MV-4-11 (cell line): ENCODE measurements at regions not wholly inside any gene's neighbourhood (a gene's known extent, or its start where the extent isn't known, plus 50 kb on each side); places are given as distances from the start of the nearest gene placed in this dataset.
"Not testable (repeated sequence)": the region's sequence is repeated elsewhere in the genome, so short reads cannot be mapped to it uniquely, and the experiment has no call there.

ENCODE experiments used
- DNase-seq: peaks from one replicate; lab custom pipeline; 2025; lab: John Stamatoyannopoulos, UW

DNA sequence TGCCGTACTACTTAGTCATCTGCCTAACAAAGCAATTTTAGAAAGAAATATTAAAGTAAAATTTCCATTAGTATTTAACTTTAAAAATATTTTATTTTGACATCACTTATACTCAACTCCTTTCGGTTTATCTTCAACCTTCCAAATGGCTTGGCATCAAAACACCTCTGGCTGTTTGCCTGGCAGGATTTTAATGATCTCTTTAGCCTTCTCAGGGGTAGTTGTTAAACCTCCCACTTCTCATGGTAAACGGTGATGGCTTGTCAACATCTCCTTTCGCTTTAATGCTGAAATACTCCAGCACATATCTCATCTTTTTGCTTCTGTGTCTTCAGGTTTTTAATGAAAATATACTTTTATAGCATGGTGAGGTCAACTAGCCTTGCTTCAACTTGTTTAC, 747.1 kb downstream of the CETN3 start:
- no peak for DNase-seq

DNA sequence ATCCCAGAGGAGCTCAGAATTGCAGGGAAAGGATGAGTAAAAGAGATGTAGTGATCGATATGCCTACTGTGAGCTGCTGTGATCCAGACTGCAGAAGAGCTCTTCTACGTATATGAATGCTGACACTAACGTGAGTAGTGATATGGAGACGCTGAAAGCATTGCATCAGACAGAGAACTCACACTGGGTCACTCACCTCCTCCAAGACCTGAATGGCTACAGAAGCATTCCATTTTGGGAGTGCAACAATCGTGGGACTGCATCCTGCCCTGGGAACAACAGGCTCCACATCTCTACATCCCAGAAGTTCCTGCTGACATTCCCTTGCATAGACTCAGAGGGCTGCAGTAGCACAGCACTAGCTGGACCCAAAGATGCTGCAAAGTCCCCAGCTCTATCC, 755.9 kb upstream of the MEF2C start:
- no peak for DNase-seq

DNA sequence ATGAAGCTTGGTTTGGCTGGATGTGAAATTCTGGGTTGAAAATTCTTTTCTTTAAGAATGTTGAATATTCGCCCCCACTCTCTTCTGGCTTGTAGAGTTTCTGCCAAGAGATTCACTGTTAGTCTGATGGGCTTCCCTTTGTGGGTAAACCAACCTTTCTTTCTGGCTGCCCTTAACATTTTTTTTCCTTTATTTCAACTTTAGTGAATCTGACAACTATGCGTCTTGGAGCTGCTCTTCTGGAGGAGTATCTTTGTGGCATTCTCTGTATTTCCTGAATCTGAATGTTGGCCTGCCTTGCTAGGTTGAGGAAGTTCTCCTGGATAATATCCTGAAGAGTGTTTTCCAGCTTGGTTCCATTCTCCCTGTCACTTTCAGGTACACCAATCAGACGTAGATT, 751.2 kb upstream of the MEF2C start:
- DNase-seq = not testable (repeated sequence)

DNA sequence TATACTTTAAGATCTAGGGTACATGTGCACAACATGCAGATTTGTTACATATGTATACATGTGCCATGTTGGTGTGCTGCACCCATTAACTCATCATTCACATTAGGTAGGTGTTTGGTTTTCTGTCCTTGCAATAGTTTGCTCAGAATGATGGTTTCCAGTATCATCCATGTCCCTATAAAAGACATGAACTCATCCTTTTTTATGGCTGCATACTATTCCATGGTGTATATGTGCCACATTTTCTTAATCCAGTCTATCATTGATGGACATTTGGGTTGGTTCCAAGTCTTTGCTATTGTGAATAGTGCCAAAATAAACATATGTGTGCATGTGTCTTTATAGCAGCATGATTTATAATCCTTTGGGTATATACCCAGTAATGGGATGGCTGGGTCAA, 747.1 kb upstream of the MEF2C start:
- DNase-seq = not testable (repeated sequence)

DNA sequence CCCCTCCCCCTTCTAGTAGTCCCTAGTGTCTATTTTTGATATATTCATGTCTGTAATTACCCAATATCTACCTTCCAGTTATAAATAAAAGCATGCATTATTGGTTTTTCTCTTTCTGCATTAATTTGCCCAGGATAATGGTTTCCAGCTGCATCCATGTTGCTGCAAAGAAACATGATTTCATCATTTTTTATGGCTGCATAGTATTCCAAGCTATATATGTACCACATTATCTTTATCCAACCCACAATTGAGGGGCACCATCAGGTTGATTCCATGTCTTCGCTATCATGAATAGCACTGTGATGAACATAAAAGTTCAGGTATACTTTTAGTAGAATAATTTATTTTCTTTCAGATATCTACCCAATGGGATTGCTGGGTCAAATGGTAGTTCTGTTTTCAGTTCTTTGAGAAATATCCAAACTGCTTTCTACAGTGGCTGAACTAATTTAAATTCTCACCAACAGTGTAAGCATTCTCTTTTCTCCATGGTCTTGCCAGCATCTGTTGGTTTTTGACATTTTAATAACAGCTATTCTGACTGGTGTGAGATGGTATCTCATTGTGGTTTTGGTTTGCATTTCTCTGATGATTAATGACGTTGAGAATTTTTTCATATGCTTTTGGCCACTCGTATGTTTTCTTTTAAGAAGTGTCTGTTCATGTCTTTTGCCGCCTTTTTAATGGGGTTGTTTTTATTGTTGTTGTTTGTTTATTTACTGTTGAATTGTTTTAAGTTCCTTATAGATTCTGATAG, 746.1 kb upstream of the MEF2C start:
- no peak for DNase-seq

DNA sequence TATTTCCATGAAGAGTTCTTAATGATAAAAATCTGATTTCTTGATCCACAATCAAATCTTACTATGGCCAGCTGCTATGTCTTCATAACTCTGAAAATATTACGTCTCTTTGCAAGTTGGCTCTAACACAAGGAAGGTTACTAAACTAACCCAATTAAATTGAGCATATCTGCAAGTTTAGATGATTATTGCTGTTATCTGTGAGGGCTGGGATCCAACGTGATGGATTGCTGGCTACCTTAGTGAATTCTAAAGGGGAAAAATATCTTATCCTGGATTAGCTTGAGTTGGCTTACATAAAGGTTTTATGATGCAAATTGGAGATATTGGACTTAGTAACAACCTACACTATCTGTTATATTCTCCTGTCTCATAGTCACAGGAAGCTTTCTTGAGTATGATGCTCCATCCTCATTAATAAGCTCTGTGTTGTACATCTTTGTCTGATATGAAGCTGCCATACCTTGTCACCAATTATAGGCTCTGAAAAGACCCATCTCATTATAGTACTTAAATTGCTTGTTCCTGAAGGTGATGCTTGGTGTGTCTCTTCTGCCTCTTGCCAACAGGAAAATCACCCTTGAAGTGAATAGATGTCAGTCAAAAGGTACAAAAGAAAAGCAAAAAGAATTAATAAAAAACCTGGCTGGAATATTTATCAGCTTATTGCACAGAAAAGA, 733.0 kb upstream of the MEF2C start:
- DNase-seq = no peak

DNA sequence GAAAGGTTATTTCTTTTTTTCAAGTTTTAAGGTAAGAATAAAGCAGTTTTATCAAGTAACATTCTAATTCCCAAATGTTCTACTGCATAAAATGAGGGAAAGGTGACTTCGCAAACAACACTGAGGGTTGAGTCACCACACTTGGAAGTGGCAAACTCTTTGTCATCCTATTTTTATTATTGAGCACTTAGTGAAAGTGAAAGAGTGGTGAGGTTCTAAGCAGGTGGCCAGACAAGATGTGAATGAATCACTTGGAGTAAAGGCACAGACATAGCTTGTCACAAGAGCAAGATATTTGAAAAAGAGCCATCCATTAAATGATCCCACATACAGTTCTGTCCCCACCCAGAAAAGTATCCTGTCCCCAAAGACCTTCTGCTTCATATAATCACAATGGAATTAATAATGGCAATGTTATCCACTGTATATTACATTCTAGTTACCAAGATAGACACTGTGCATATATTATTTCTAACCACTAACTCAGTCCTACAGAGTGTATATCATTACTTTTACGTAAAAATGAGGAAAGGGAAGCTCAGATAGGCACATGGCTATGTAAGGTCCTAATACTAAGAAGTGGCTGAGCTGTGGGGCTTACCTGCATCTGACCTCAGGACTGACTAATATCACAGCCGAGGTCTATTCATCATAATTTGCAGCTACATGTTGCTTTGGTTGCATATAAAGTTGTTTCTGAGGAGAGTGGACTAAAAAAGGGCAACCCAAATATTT, 730.4 kb upstream of the MEF2C start:
- no peak for DNase-seq

DNA sequence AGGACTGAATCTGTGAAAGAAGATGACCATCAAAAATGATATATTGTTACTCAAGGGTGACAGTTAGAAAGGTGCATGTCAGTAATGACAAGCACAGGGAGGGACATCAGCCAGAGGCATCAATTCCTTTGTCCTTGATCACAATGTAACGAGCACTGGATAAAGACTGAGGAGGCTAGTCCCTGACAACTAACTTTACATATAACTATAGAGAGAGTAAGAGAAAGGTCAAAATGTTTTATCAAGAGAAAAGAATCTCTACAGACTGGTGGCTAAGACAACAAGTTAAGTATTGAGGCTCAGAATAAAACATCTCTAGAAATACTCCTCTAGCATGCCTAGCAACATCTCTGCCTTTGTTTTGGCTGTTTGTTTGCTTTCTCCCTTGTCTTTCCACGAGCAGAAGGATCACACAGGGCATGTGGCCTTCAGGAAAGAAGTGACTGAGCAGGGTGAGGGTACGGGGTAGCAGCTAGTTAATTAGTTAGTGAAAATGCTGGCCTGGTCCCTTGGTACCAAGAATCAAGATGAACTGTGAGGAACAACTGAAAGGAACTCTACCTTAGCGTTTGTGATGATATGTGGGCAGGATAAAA, 724.1 kb upstream of the MEF2C start:
- DNase-seq = no peak

DNA sequence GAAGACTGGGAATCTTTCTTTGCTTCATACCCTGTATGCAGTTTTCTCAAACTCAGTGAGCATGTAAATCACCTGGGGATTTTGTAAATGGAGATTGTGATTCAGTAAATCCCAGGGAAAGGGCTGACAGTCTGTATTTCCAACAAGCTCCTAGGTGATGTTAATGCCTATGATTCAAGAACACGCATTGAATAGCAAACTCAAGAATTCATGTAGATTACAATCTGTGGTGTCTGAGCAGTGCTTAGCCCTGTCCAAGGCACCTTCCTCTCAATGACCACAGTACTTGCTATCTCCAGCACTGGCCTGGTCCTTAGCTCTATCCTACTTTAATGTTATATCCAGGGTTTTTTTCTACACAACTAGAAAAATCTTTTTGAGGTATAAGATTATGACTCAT, 721.4 kb upstream of the MEF2C start:
- DNase-seq = no peak

DNA sequence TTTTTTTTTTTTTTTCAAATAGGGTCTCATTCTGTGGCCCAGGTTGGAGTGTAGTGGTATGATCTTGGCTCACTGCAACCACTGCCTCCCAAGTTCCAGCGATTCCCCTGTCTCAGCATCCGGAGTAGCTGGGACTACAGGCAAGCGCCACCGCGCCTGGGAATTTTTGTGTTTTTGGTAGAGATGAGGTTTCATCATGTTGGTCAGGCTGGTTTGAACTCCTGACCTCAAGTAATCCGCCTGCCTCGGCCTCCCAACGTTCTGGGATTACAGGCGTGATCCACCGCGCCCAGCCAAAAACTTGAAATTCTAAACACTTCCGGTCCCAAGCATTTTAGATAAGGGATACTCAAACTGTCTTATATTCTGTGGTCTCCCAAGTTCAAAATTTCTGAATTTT, 718.9 kb upstream of the MEF2C start:
- no peak for DNase-seq

DNA sequence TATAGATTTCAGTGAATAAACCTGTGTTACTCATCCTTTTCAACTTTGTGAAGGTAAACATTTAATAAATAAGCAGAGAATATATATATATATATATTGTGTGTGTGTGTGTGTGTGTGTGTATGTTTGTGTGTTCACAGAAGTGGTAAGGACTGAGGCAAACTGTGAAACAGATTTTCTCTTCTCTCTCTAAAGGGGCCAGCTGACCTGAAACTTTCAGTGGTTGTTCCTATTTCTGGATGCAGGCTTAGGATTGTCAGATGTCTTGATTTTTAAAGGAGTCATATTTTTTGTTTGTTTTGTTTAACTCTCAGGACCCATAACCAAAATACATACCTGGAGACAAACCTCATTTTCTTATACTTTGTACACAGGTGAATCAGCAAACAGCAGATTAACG, 714.9 kb upstream of the MEF2C start:
- DNase-seq = no peak

DNA sequence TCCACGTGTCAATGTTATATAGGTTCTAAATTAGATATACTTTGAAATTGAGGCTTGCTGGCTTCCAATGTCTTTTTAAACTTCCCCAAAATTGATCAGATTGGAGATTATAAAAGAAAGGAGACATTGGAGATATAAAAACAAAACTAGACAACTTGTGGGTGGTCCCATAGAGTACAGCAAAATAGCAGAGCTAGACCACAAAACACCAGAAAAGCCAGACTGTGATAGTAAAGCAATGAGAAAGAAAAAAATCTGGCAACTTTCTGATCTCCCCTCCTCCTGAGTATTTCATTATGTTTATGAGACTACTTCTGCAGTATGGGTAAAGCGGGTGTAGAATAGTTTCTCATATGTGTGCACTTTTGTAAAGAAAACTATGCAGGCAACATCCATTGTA, 713.8 kb upstream of the MEF2C start:
- DNase-seq = no peak

DNA sequence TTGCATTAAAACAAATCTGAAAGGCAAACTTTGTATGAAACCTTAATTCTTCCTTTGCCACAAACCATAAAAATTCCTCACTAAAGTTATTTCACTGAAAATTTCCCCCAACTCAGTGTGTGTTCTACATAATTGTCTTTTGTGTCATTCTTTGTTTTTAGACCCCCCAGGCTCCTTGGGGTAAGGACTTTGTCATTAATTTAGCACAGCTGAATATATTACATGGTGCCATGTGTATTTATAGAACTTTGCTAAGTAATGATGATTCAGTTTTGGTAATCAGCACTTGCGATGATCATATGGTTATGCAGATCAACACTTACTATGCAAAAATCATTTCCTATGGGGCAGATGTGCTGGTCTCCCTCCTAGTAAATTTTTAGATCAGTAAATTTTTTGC, 712.1 kb upstream of the MEF2C start:
- no peak for DNase-seq

DNA sequence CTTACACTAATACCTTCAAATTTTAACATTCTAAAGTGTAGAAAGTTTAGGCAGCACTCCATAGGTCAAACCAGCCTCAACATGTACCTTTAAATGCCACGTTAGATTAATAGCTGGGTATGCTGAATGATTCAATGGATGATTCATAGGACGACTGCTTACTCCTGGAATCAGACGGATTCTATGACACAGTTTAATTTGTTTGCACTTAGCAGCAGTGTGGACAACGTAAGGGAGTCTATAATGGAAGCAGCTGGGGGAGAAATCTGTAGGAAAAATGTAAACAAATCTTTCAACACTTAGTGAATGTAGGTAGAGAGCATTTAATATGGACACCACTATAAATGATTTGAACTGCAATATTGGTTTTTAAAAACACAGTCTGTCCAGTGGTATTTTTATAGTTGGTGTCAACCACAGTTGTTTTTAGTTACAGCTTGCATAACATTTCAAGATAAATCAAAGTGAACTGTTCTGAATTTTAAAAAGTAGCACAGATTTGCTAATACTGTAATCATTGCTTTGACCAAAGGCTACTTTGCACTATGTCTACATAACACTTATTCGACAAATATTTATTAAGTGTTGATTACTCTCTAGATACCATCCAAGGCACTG, 701.5 kb upstream of the MEF2C start:
- no peak for DNase-seq

DNA sequence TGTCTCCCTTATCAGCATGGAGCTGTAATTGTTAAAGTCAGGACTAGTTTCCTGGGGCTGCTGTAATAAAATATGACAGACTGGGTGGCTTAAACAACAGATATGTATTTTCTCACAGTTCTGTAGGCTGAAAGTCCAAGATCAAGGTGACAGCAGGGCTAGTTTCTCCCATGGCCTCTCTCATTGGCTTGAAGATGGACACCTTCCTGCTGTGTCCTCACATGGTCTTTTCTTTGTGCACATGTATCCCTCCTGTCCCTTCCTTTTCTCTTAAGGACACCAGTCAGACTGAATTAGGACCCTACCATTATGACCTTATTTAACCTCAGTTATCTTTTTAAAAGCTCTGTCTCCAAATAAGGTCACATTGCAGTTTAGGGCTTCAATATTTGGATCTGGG, 700.5 kb upstream of the MEF2C start:
- DNase-seq = no peak

DNA sequence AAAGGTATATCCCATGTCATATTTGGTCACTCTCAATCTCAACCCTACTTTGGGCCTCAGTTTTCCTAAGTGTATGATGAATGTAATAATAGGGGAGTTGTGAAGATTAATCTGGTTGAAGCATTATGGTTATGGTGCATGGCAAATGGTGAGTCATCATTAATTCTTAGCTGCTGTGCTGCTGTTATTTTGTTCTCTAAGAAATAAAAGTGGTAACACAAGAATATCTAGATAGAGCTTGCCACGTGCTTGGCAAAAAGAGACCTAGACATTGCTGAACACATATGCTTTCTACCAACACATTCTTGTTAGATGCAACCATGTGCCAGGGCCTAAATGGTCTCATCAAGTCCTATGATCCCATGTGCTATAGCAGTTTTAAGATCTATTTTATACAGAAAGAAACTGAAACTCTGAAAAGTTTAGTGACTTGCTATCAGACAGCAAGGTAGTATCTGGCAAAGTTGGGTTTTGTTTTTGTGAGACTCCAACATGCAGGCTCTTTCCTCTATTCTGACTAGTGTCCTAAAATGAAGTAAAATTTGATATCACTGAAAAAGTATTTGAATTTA, 699.9 kb upstream of the MEF2C start:
- no peak for DNase-seq

DNA sequence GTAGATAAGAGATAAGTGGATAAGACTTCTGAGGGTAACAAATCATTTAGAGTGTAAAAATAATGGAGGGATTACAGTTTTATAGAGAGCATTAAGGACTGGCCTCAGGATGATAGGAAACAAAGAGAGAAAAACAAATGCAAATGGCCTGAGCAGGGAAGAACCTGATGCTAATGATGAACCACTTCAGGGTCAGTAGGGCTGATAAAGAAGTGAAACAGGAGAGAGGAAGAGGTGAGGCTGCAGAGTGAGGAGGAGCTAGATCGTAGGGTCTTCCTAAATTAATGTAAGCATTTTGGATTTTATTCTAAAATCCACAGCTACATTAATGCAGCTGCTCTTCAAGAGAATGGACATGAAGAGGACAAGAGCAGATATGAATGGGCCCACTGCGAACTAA, 698.0 kb upstream of the MEF2C start:
- no peak for DNase-seq

DNA sequence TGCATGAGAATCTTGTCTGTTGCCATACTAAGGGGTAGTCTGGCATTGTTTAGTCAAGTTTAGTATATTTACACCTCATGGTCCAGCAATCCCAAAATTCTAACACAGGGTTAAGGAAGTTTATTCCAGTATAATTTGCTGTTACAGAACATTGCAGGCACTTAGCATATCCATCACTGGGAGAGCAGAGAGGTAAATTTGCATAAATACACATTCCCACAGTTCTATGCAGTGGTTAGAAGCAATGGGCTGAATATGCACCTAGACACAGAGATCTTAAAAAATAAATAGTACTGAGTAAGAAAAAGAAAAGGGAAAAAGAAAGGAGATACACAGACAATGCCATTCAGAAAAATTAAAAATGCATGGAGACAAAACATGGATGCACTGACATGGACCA, 692.3 kb upstream of the MEF2C start:
- no peak for DNase-seq

DNA sequence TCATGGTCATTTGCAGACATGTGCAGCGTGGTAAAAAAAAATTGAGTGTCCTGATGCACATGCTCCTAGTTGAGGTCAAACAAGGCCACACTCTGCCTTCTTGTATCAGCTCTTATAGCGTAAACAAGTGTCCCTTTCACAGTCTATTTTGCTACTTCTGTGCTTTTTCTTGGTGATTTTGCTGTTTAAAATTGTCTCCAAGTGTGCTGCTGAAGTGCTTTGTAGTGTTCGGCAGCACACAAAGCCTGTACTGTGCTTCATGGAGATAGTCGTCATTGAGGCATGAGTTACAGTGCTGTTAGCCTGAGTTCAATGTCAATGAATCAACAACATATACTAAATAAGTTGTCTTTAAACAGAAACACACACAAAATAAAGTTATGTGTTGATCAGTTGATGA, 690.4 kb upstream of the MEF2C start:
- DNase-seq = no peak

DNA sequence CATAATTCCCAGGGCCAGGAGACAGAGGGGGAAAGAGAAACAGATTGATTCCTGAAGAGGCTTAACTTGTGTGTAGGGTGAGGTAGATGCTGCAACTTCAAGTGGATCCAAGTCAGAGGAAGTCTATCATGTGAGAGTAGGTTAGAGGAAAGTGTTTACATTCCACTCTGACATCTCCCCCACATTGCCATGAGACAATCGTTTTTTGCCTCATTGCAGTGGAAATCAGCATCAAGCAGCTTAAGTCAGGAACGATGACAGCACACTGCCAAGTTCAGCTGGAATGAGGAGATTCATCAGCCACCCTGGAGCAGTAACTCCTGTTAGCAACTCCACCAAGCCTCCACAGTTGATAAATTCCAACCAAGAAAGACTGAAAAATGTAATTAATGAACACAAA, 689.7 kb upstream of the MEF2C start:
- DNase-seq = no peak

DNA sequence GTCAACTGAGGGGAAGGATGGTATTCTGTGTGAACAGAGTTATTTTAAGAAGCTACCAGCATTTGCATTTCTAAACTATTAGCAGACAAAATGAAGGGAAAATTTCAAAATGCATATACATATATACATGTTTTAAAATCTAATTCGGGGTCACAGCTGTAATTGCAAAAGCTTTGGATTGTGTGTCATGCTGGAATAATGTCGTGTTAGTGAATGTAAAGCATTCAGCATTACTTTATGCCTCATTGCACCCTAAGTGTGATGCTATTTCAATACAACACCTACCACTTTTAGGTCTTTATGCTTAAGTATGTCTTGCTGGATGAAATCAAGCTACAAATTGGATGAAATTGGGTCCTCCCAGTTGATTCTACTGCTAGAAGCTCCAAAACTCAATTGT, 687.6 kb upstream of the MEF2C start:
- no peak for DNase-seq

DNA sequence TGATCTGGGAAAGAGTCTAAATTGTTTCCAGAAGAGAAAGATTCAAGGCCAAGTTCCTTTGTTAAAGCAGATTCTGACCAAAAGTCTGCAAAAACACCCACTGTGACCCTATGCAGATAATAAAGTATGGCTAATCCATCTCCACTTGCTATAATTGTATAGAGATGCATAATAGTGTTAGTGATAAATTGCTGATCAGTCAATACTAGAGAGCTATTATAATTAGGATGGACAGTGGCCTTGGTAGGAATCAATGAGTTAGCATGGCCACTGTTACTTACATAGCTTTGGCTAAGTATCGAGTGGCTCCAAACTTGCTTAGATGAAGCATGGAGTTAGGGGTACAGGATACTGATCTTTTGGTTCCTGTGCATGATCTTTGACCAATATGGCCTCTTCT, 683.4 kb upstream of the MEF2C start:
- no peak for DNase-seq
